GM18498 (cell line): ENCODE measurements at regions not wholly inside any gene's neighbourhood (a gene's known extent, or its start where the extent isn't known, plus 50 kb on each side); places are given as distances from the start of the nearest gene placed in this dataset.

Experiments used
- ATAC-seq: cut with Tn5 transposase; IDR thresholded peaks from one replicate; pipeline ENCODE4 v1.9.1; 2021; ENCODE audit warnings: mild to moderate bottlenecking, moderate library complexity; ENCODE audit not compliant: unreplicated experiment

- ATAC-seq: no peak
Measured at GRCh38 chr4:182010876-182011275, 232.3 kb upstream of the TENM3 start.

GRCh38 chr4:182014164-182014563 is 229.0 kb upstream of the TENM3 start:
- ATAC-seq: no peak

- ATAC-seq: no peak
Measured at GRCh38 chr4:182015014-182015413, 228.2 kb upstream of the TENM3 start.

GRCh38 chr4:182015893-182016292 is 227.3 kb upstream of the TENM3 start:
- ATAC-seq: no peak

- ATAC-seq: no peak
Measured at GRCh38 chr4:182017038-182017437, 226.2 kb upstream of the TENM3 start.

- ATAC-seq: peak; percentile 54
Measured at GRCh38 chr4:182018691-182019090, 224.5 kb upstream of the TENM3 start.

- ATAC-seq: peak; percentile 90
Measured at GRCh38 chr4:182019148-182019652, 224.0 kb upstream of the TENM3 start.

GRCh38 chr4:182022909-182023308 is 220.3 kb upstream of the TENM3 start:
- no peak for ATAC-seq

GRCh38 chr4:182023469-182023868 is 219.7 kb upstream of the TENM3 start:
- ATAC-seq: no peak

- no peak for ATAC-seq
Measured at GRCh38 chr4:182042945-182043344, 200.3 kb upstream of the TENM3 start.

GRCh38 chr4:182048871-182049270 is 194.3 kb upstream of the TENM3 start:
- ATAC-seq: no peak

- ATAC-seq: no peak
Measured at GRCh38 chr4:182056866-182057265, 186.3 kb upstream of the TENM3 start.

GRCh38 chr4:182062458-182062857 is 180.7 kb upstream of the TENM3 start:
- no peak for ATAC-seq

- ATAC-seq: no peak
Measured at GRCh38 chr4:182062936-182063335, 180.3 kb upstream of the TENM3 start.

- no peak for ATAC-seq
Measured at GRCh38 chr4:182063651-182064050, 179.6 kb upstream of the TENM3 start.

GRCh38 chr4:182065255-182065654 is 177.9 kb upstream of the TENM3 start:
- no peak for ATAC-seq

- ATAC-seq: no peak
Measured at GRCh38 chr4:182066037-182066436, 177.2 kb upstream of the TENM3 start.

GRCh38 chr4:182067828-182068227 is 175.4 kb upstream of the TENM3 start:
- no peak for ATAC-seq

- no peak for ATAC-seq
Measured at GRCh38 chr4:182068920-182069319, 174.3 kb upstream of the TENM3 start.

GRCh38 chr4:182073278-182073677 is 169.9 kb upstream of the TENM3 start:
- ATAC-seq: no peak

- ATAC-seq: no peak
Measured at GRCh38 chr4:182074139-182074538, 169.1 kb upstream of the TENM3 start.

GRCh38 chr4:182074810-182075209 is 168.4 kb upstream of the TENM3 start:
- ATAC-seq: no peak

GRCh38 chr4:182082910-182083309 is 160.3 kb upstream of the TENM3 start:
- ATAC-seq: no peak
